OCI-LY7 (cell line): ENCODE measurements at regions not wholly inside any gene's neighbourhood (a gene's known extent, or its start where the extent isn't known, plus 50 kb on each side); places are given as distances from the start of the nearest gene placed in this dataset.

Source experiments
- BruUV-seq: library from RNA; stranded (reverse); fragments of 400-500 nt; replicated peaks from 2 replicates; lab custom pipeline; 2021; lab: Mats Ljungman, UMichigan
- CTCF ChIA-PET: fragments of 300-600 bp; sonication (Branson Sonifier 250); formaldehyde crosslinking; loops from one replicate; lab custom pipeline; 2022; ENCODE audit warnings: antibody characterized with exemption; ENCODE audit not compliant: unreplicated experiment; lab: Charles Lee
- POLR2A ChIA-PET: fragments of 300-600 bp; sonication (Branson Sonifier 250); formaldehyde crosslinking; loops from one replicate; lab custom pipeline; 2022; ENCODE audit warnings: antibody characterized with exemption; lab: Charles Lee
- DNase-seq: peaks from one replicate; pipeline ENCODE4 v3.0.0-alpha.2; 2015; ENCODE audit warnings: low spot score
- H2AFZ ChIP-seq: fragments of 200-600 bp; sonication (generic), shearing (Covaris generic); 2 replicates; pipeline ENCODE4 v1.6.1; 2014; ENCODE audit warnings: mild to moderate bottlenecking, antibody characterized with exemption, low read length, moderate library complexity
- H3K27ac ChIP-seq: fragments of 200-600 bp; sonication (generic); 2 replicates; pipeline ENCODE4 v1.5.1; 2014; ENCODE audit warnings: mixed run types, low read depth, mild to moderate bottlenecking, moderate library complexity, low read length, inconsistent platforms; ENCODE audit not compliant: poor library complexity, severe bottlenecking
- H3K36me3 ChIP-seq: fragments of 200-600 bp; sonication (generic); 2 replicates; pipeline ENCODE4 v1.6.1; 2014; ENCODE audit warnings: mild to moderate bottlenecking, antibody characterized with exemption, low read length, moderate library complexity, mixed read lengths; ENCODE audit not compliant: insufficient read depth
- H3K4me1 ChIP-seq: fragments of 200-600 bp; sonication (generic); 2 replicates; pipeline ENCODE4 v1.5.1; 2014; ENCODE audit warnings: mild to moderate bottlenecking, low read length; ENCODE audit not compliant: insufficient read depth, poor library complexity, severe bottlenecking
- H3K4me2 ChIP-seq: fragments of 200-600 bp; sonication (generic); 2 replicates; pipeline ENCODE4 v1.6.1; 2014; ENCODE audit warnings: mild to moderate bottlenecking, low read length
- H3K4me3 ChIP-seq: fragments of 200-600 bp; sonication (generic); 2 replicates; pipeline ENCODE4 v1.5.1; 2014; ENCODE audit warnings: mild to moderate bottlenecking, low read depth, low read length; ENCODE audit not compliant: poor library complexity, severe bottlenecking
- H3K79me2 ChIP-seq: fragments of 200-600 bp; sonication (generic); 2 replicates; pipeline ENCODE4 v1.6.1; 2016; ENCODE audit warnings: low read depth, mild to moderate bottlenecking, low read length, moderate library complexity, mixed read lengths; ENCODE audit not compliant: insufficient read depth
- H3K9me2 ChIP-seq: fragments of 200-600 bp; sonication (generic); 2 replicates; pipeline ENCODE4 v1.6.1; 2016; ENCODE audit warnings: mild to moderate bottlenecking, low read length, mixed read lengths; ENCODE audit not compliant: insufficient read depth
- H3K9me3 ChIP-seq: fragments of 200-600 bp; sonication (generic); 2 replicates; pipeline ENCODE4 v1.6.1; 2014; ENCODE audit warnings: mild to moderate bottlenecking, mixed run types, low read length, mixed read lengths
- H4K20me1 ChIP-seq: fragments of 200-600 bp; sonication (generic); 2 replicates; pipeline ENCODE4 v1.6.1; 2014; ENCODE audit warnings: mild to moderate bottlenecking, antibody characterized with exemption, low read length, moderate library complexity, mixed read lengths; ENCODE audit not compliant: insufficient read depth
- CTCF ChIP-seq: fragments of 200-600 bp; sonication (generic); conservative IDR thresholded peaks from 2 replicates; pipeline ENCODE4 v1.5.1; 2014; ENCODE audit warnings: mild to moderate bottlenecking, antibody characterized with exemption, low read length, moderate library complexity, mixed read lengths
- EZH2phosphoT487 ChIP-seq: fragments of 200-600 bp; sonication (generic); IDR thresholded peaks from 2 replicates; pipeline ENCODE4 v1.6.1; 2018; ENCODE audit warnings: low read depth, borderline replicate concordance, mild to moderate bottlenecking, mixed run types, antibody characterized with exemption, low read length, moderate library complexity, mixed read lengths
- intact Hi-C: fragments of 100-400 bp; cut with micrococcal nuclease; formaldehyde crosslinking; loops from one replicate; pipeline ENCODE4 v1.10.0; 2022; ENCODE audit not compliant: unreplicated experiment

DNA sequence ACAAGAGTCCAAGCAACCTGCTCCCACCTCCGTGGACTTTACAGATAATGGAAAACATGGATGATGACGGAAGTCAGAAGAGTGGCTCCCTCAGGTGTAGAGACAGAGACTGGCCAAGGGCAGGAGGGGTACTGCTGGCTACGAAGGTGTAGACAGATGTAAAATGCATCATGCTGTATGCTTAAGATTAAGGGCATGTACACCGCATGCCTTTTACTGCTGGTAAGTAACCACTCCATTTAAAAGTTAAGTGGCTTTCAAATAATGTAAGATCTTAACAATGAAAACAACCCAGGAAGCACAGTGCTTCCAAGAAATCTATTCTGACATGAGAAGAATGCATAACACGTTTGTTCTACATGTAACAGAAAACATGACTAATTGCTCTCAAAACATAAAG lies 76.9 kb upstream of the FAM9B start:
- Histone ChIP-seq H3K4me3 (no peak overlapping the region), H3K27ac (no peak overlapping the region), H3K79me2 (no peaks in the 10 kb centered on the region), H3K36me3 (no peaks in the 10 kb centered on the region), H3K4me1 (no peaks in the 10 kb centered on the region), H3K9me2 (no peaks in the 10 kb centered on the region), H4K20me1 (no peaks in the 10 kb centered on the region), H3K9me3 (no peaks in the 10 kb centered on the region), H3K4me2 (no peak overlapping the region), H2AFZ (no peak overlapping the region)
- intact Hi-C loops = no loop called here
- TF ChIP-seq CTCF = no peak
- TF ChIP-seq EZH2phosphoT487 = no peak
- POLR2A ChIA-PET = no interaction called here
- no TSS peak for BruUV-seq
- DNase-seq = no peak
- CTCF ChIA-PET = no interaction called here

DNA sequence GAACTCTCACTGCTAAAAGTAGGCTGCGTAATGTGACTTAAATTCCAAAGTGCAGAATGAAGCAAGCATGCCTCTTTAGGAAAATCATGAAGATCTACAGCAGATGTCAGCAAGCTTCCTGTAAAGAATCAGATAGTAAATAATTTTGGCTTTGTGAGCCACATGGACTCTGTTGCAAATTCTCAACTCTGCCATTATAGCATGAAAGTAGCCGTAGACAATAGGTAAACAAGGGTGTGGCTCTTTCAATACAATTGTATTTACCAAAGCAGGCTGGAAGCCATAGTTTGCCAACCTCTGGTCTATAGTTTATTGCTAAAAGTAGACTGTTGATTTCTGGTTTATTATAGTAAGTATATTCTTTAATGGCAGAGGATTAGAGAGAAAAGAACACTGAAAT lies 80.3 kb upstream of the FAM9B start:
- no peaks in the 10 kb centered on the region for H3K9me3 ChIP-seq
- ChIA-PET POLR2A (no interaction called here), CTCF (no interaction called here)
- intact Hi-C loops = no loop called here
- H3K27ac ChIP-seq = no peak overlapping the region
- H3K4me1 ChIP-seq = no peaks in the 10 kb centered on the region
- no peak for DNase-seq
- no peak overlapping the region for H2AFZ ChIP-seq
- H3K4me3 ChIP-seq = no peak overlapping the region
- BruUV-seq = no TSS peak
- no peaks in the 10 kb centered on the region for H3K79me2 ChIP-seq
- no peak for TF ChIP-seq EZH2phosphoT487
- TF ChIP-seq CTCF = no peak
- no peak overlapping the region for H3K4me2 ChIP-seq
- H4K20me1 ChIP-seq = no peaks in the 10 kb centered on the region
- H3K36me3 ChIP-seq = no peaks in the 10 kb centered on the region
- no peaks in the 10 kb centered on the region for H3K9me2 ChIP-seq

DNA sequence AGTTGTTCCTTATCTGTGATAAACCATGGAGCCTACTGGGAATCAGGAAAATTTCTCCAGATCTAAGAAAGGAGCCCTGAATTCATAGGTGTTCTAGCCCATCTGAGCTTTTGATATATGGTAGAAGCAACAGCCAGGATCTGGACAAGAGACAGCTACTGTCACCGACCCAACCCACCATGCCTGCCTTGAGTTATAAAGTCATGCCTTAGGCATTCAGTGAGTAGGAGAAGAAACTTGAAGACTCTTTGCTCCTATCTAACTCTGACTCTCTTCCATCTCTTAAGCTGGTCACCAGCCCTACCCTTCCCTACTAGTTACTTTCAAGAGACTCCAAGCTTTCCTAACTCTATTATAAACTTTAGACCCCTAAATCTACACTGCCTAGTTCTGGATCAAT lies 83.9 kb upstream of the FAM9B start:
- ChIA-PET CTCF (no interaction called here), POLR2A (interaction anchor here (1.0 kb wide), 1 partner anchor 20 kb away, joined by 3 read pairs; no protein-coding TSS in a partner anchor)
- Histone ChIP-seq H3K4me3 (no peak overlapping the region), H4K20me1 (no peaks in the 10 kb centered on the region), H2AFZ (no peak overlapping the region), H3K79me2 (no peaks in the 10 kb centered on the region), H3K9me3 (no peaks in the 10 kb centered on the region), H3K4me2 (no peak overlapping the region), H3K4me1 (no peaks in the 10 kb centered on the region), H3K9me2 (no peaks in the 10 kb centered on the region), H3K27ac (no peak overlapping the region), H3K36me3 (no peaks in the 10 kb centered on the region)
- DNase-seq = no peak
- intact Hi-C loops = no loop called here
- no TSS peak for BruUV-seq
- TF ChIP-seq EZH2phosphoT487 (no peak), CTCF (no peak)
